ENCODE measurements at regions not wholly inside any gene's neighbourhood (a gene's known extent, or its start where the extent isn't known, plus 50 kb on each side); places are given as distances from the start of the nearest gene placed in this dataset.

- no peak for TF ChIP-seq CTCF (IDR thresholded peaks at IDR 0.05; ENCODE audit: insufficient read depth, low read depth, low read length)
- TF ChIP-seq EZH2 (IDR thresholded peaks at IDR 0.05; ENCODE audit: insufficient read depth, low read length): no peak
These were observed 68.6 kb upstream of the PRSS16 start for GRCh38 chr6:27178860-27179259.

Measured in astrocyte (in vitro differentiated cells and primary cell).